SK-N-SH (cell line): ENCODE measurements at regions not wholly inside any gene's neighbourhood (a gene's known extent, or its start where the extent isn't known, plus 50 kb on each side); places are given as distances from the start of the nearest gene placed in this dataset.

ENCODE experiments used
- CTCF ChIA-PET: fragments of 300-600, 350-600 bp; formaldehyde crosslinking; extraction: SDS; loops from one replicate; lab custom pipeline; 2021; lab: Yijun Ruan, JAX
- POLR2A ChIA-PET: fragments of 350-600 bp; sonication (Branson Sonifier 250); formaldehyde crosslinking; extraction: SDS; loops from one replicate; lab custom pipeline; 2020; ENCODE audit warnings: antibody characterized with exemption, inconsistent platforms; lab: Yijun Ruan, JAX
- DNase-seq: peaks from one replicate; pipeline ENCODE4 v3.0.0; 2012
- H2AFZ ChIP-seq: fragments of 200-600 bp; sonication (generic); 2 replicates; pipeline ENCODE4 v1.8.1; 2016; ENCODE audit warnings: antibody characterized with exemption, mild to moderate bottlenecking, low read depth
- H3F3A ChIP-seq: fragments of 200-600 bp; sonication (generic); replicated peaks from 2 replicates; pipeline ENCODE3; 2016; ENCODE audit warnings: antibody characterized with exemption, mild to moderate bottlenecking; ENCODE audit not compliant: insufficient read depth
- H3K27ac ChIP-seq, 2 experiments: fragments of 200-500 bp in 1 of 2; fragments of 200-600 bp in 1 of 2; sonication (Bioruptor generic) in 1 of 2; sonication (generic), shearing (Covaris generic) in 1 of 2; 2 replicates each; pipeline versions ENCODE4 v1.5.1 to v1.6.1; 2014 to 2016; ENCODE audit warnings: low read depth in 2 of 2, inconsistent platforms in 1 of 2, low read length in 1 of 2, mild to moderate bottlenecking in 1 of 2, mixed read lengths in 1 of 2
- H3K27me3 ChIP-seq: fragments of 200-600 bp; sonication (generic), shearing (Covaris generic); 2 replicates; pipeline ENCODE4 v1.6.1; 2016; ENCODE audit warnings: mixed run types; ENCODE audit not compliant: insufficient read depth
- H3K36me3 ChIP-seq, 2 experiments: fragments of 200-500 bp in 1 of 2; fragments of 200-600 bp in 1 of 2; sonication (Bioruptor generic) in 1 of 2; sonication (generic) in 1 of 2; replicated peaks in 1 of 2; 2 replicates each; pipeline versions ENCODE3 to v1.5.1; 2014 to 2016; ENCODE audit warnings: low read length in 1 of 2, mild to moderate bottlenecking in 1 of 2; ENCODE audit not compliant: insufficient read depth in 2 of 2, control insufficient read depth in 1 of 2
- H3K4me1 ChIP-seq, 2 experiments: fragments of 200-500 bp in 1 of 2; fragments of 200-600 bp in 1 of 2; sonication (Bioruptor generic) in 1 of 2; sonication (generic), shearing (Covaris generic) in 1 of 2; 2 replicates each; pipeline versions ENCODE4 v1.5.1 to v1.6.1; 2014 to 2016; ENCODE audit warnings: low read depth in 1 of 2, low read length in 1 of 2, mixed run types in 1 of 2; ENCODE audit not compliant: insufficient read depth in 2 of 2, control insufficient read depth in 1 of 2
- H3K4me2 ChIP-seq: fragments of 200-600 bp; sonication (generic), shearing (Covaris generic); 2 replicates; pipeline ENCODE4 v1.6.1; 2017; ENCODE audit warnings: mixed run types
- H3K4me3 ChIP-seq, 2 experiments: fragments of 200-500 bp in 1 of 2; fragments of 200-600 bp in 1 of 2; sonication (Bioruptor generic) in 1 of 2; sonication (generic), shearing (Covaris generic) in 1 of 2; 2 replicates each; pipeline versions ENCODE4 v1.5.1 to v1.8.1; 2014 to 2016; ENCODE audit warnings: low read depth in 2 of 2, inconsistent platforms in 1 of 2, low read length in 1 of 2, mild to moderate bottlenecking in 1 of 2, mixed read lengths in 1 of 2, moderate library complexity in 1 of 2
- H3K79me2 ChIP-seq: fragments of 200-600 bp; sonication (generic); 2 replicates; pipeline ENCODE4 v1.8.1; 2017; ENCODE audit warnings: mild to moderate bottlenecking; ENCODE audit not compliant: insufficient read depth
- H3K9ac ChIP-seq: fragments of 200-600 bp; sonication (generic); 2 replicates; pipeline ENCODE4 v1.6.1; 2017; ENCODE audit warnings: mixed run types
- H3K9me2 ChIP-seq: fragments of 200-600 bp; sonication (generic); 2 replicates; pipeline ENCODE4 v1.6.1; 2017; ENCODE audit warnings: mixed run types
- H3K9me3 ChIP-seq: fragments of 200-600 bp; sonication (generic); 2 replicates; pipeline ENCODE4 v1.6.1; 2017; ENCODE audit warnings: mixed run types, mild to moderate bottlenecking, moderate library complexity
- H4K20me1 ChIP-seq: fragments of 200-600 bp; sonication (generic); 2 replicates; pipeline ENCODE4 v1.6.1; 2017; ENCODE audit warnings: mild to moderate bottlenecking, mixed run types; ENCODE audit not compliant: insufficient read depth
- CHD2 ChIP-seq: fragments of 150-350 bp; IDR thresholded peaks from 2 replicates; pipeline ENCODE4 v1.6.1; 2018; ENCODE audit warnings: low read length; ENCODE audit not compliant: partially characterized antibody
- ELF1 ChIP-seq: IDR thresholded peaks from 2 replicates; pipeline ENCODE4 v1.4.0; 2012
- EZH2phosphoT487 ChIP-seq: fragments of 200-600 bp; sonication (generic); IDR thresholded peaks from 2 replicates; pipeline ENCODE4 v1.6.1; 2017; ENCODE audit warnings: low read depth, mixed run types, mild to moderate bottlenecking, antibody characterized with exemption, moderate library complexity, borderline replicate concordance
- FOSL2 ChIP-seq: IDR thresholded peaks from 2 replicates; pipeline ENCODE4 v1.4.0; 2012; ENCODE audit warnings: low read depth, mild to moderate bottlenecking, moderate library complexity, borderline replicate concordance
- FOXJ3 ChIP-seq: sonication (generic); formaldehyde crosslinking; IDR thresholded peaks from 2 replicates; pipeline ENCODE4 v1.5.1; 2020; ENCODE audit warnings: mild to moderate bottlenecking, missing genetic modification reagents
- FOXM1 ChIP-seq: IDR thresholded peaks from 2 replicates; pipeline ENCODE4 v1.4.0; 2012; ENCODE audit warnings: low read depth, mild to moderate bottlenecking
- GABPA ChIP-seq: IDR thresholded peaks from 2 replicates; pipeline ENCODE4 v1.4.0; 2012; ENCODE audit warnings: low read depth, mild to moderate bottlenecking
- JUND ChIP-seq: IDR thresholded peaks from 2 replicates; pipeline ENCODE4 v1.4.0; 2012
- MXI1 ChIP-seq: IDR thresholded peaks from 2 replicates; pipeline ENCODE4 v1.6.1; 2012; ENCODE audit warnings: mild to moderate bottlenecking, low read depth, low read length, improper control_type of control experiment
- NFIC ChIP-seq: IDR thresholded peaks from 2 replicates; pipeline ENCODE4 v1.4.0; 2012; ENCODE audit warnings: borderline replicate concordance
- NRF1 ChIP-seq: IDR thresholded peaks from 2 replicates; pipeline ENCODE4 v1.6.1; 2012; ENCODE audit warnings: low read depth, mild to moderate bottlenecking, low read length
- REST ChIP-seq: IDR thresholded peaks from 2 replicates; pipeline ENCODE4 v1.6.1; 2012; ENCODE audit warnings: mild to moderate bottlenecking, low read depth, low read length, moderate library complexity
- RFX5 ChIP-seq: IDR thresholded peaks from 2 replicates; pipeline ENCODE4 v1.6.1; 2012; ENCODE audit warnings: mild to moderate bottlenecking, improper control_type of control experiment, low read length
- USF2 ChIP-seq: fragments of 150-350 bp; IDR thresholded peaks from 2 replicates; pipeline ENCODE4 v1.6.1; 2017; ENCODE audit warnings: antibody characterized with exemption, low read length, low read depth, borderline replicate concordance
- WGBS: methylation state at CpG from one replicate; pipeline ENCODE4 v1.1.6; 2017; ENCODE audit warnings: low lambda C conversion rate; 5-methylcytosine and 5-hydroxymethylcytosine counted together
- TF ChIP-seq, protein P1 (sequence below): IDR thresholded peaks from 2 replicates; pipeline ENCODE4 v1.4.0; 2012; ENCODE audit warnings: low read depth, borderline replicate concordance
- TF ChIP-seq, protein P2 (sequence below): fragments of 150-350 bp; IDR thresholded peaks from 2 replicates; pipeline ENCODE4 v1.6.1; 2016; ENCODE audit warnings: mild to moderate bottlenecking, low read depth, low read length
- TF ChIP-seq, protein P3 (sequence below): IDR thresholded peaks from 2 replicates; pipeline ENCODE4 v1.4.0; 2012; ENCODE audit warnings: low read depth, borderline replicate concordance
- TF ChIP-seq, protein P4 (sequence below): IDR thresholded peaks from 2 replicates; pipeline ENCODE4 v1.4.0; 2012; ENCODE audit warnings: low read depth

DNA sequence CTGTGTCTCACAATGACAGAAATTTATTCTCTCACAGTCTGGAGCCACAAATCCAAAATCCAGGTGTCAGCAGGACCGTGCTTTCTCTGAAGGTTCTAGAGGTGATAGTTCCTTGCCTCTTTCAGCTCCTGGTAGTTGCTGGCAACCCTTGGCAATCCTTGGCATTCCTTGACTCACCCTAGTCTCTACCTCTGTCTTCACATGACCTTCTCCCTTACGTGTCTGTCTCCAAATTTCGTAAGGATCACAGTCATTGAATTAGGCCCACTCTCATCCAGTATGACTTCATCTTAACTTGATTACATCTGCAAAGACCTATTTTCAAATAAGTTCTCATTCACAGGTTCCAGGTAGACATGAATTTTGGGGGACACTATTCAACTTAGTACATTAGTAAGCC is 143.1 kb downstream of the CEP57L1 start:
- Histone ChIP-seq H3K36me3 (no peaks in the 10 kb centered on the region), H3K9me3 (no peaks in the 10 kb centered on the region), H2AFZ (no peak overlapping the region), H3K27ac (no peak overlapping the region), H3K79me2 (no peaks in the 10 kb centered on the region), H3K9me2 (no peaks in the 10 kb centered on the region), H4K20me1 (no peaks in the 10 kb centered on the region), H3K4me2 (no peak overlapping the region), H3K4me3 (no peak overlapping the region), H3K27me3 (no peaks in the 10 kb centered on the region), H3F3A (no peaks in the 10 kb centered on the region), H3K9ac (no peak overlapping the region), H3K4me1 (peaks cover 0 to 2% of the 10 kb centered on the region in 2 experiments; a peak in 3 of 4 replicates)
- 82% methylated on average over 3 of the region's 3 CpGs for WGBS
- TF ChIP-seq, protein P1, sequence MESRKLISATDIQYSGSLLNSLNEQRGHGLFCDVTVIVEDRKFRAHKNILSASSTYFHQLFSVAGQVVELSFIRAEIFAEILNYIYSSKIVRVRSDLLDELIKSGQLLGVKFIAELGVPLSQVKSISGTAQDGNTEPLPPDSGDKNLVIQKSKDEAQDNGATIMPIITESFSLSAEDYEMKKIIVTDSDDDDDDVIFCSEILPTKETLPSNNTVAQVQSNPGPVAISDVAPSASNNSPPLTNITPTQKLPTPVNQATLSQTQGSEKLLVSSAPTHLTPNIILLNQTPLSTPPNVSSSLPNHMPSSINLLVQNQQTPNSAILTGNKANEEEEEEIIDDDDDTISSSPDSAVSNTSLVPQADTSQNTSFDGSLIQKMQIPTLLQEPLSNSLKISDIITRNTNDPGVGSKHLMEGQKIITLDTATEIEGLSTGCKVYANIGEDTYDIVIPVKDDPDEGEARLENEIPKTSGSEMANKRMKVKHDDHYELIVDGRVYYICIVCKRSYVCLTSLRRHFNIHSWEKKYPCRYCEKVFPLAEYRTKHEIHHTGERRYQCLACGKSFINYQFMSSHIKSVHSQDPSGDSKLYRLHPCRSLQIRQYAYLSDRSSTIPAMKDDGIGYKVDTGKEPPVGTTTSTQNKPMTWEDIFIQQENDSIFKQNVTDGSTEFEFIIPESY, result no peak
- TF ChIP-seq, protein P2, sequence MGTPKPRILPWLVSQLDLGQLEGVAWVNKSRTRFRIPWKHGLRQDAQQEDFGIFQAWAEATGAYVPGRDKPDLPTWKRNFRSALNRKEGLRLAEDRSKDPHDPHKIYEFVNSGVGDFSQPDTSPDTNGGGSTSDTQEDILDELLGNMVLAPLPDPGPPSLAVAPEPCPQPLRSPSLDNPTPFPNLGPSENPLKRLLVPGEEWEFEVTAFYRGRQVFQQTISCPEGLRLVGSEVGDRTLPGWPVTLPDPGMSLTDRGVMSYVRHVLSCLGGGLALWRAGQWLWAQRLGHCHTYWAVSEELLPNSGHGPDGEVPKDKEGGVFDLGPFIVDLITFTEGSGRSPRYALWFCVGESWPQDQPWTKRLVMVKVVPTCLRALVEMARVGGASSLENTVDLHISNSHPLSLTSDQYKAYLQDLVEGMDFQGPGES, result no peak
- TF ChIP-seq JUND (no peak), FOSL2 (no peak), FOXJ3 (no peak), NFIC (no peak), FOXM1 (no peak), GABPA (no peak), ELF1 (no peak), EZH2phosphoT487 (no peak), RFX5 (no peak), MXI1 (no peak), USF2 (no peak), REST (no peak), NRF1 (no peak), CHD2 (no peak)
- TF ChIP-seq, protein P3, sequence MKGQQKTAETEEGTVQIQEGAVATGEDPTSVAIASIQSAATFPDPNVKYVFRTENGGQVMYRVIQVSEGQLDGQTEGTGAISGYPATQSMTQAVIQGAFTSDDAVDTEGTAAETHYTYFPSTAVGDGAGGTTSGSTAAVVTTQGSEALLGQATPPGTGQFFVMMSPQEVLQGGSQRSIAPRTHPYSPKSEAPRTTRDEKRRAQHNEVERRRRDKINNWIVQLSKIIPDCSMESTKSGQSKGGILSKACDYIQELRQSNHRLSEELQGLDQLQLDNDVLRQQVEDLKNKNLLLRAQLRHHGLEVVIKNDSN, result no peak
- TF ChIP-seq, protein P4, sequence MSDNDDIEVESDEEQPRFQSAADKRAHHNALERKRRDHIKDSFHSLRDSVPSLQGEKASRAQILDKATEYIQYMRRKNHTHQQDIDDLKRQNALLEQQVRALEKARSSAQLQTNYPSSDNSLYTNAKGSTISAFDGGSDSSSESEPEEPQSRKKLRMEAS, result no peak
- DNase-seq, result no peak
- ChIA-PET POLR2A (no interaction called here), CTCF (interaction anchor here (0.8 kb wide), 1 partner anchor 159 kb away, joined by 3 read pairs; no protein-coding TSS in a partner anchor)
